ENCODE measurements at regions not wholly inside any gene's neighbourhood (a gene's known extent, or its start where the extent isn't known, plus 50 kb on each side); places are given as distances from the start of the nearest gene placed in this dataset.
A peak's percentile ranks its signal among the peaks of the same experiment; 100 is the strongest.

GRCh38 chr3:24829629-24830229, 335.1 kb upstream of the THRB start:
- no peaks in the 10 kb centered on the region for H3K9me3 ChIP-seq (replicated peaks; ENCODE audit: insufficient read depth, low read length)
- H3K9me2 ChIP-seq (replicated peaks; ENCODE audit: insufficient read depth, low read length), result no peaks in the 10 kb centered on the region
- no peak overlapping the region; the same call in 1 of the 2 replicates for H3K4me3 ChIP-seq (ENCODE audit: low read length)
- H3K79me2 ChIP-seq (ENCODE audit: low read length), result no peaks in the 10 kb centered on the region
- H3K27ac ChIP-seq (ENCODE audit: low read length), result no peak overlapping the region
- H3K36me3 ChIP-seq (replicated peaks; ENCODE audit: insufficient read depth, low read length), result no peaks in the 10 kb centered on the region
- H3F3A ChIP-seq (ENCODE audit: insufficient read depth, low read length), result no peaks in the 10 kb centered on the region
- H3K27me3 ChIP-seq (replicated peaks; ENCODE audit: insufficient read depth, low read length), result no peaks in the 10 kb centered on the region
- peak overlapping the region; percentile 26; the same call in 1 of the 2 replicates for H3K4me2 ChIP-seq (ENCODE audit: low read depth, low read length)
- H3K4me1 ChIP-seq (ENCODE audit: low read length), result no peaks in the 10 kb centered on the region
- H4K20me1 ChIP-seq (ENCODE audit: insufficient read depth, low read length), result no peaks in the 10 kb centered on the region
- no peak for DNase-seq
- 0 out of 2 replicates have a peak overlapping the region, but pooled peaks have one; percentile 42 for H2AFZ ChIP-seq (ENCODE audit: low read length)
- TF ChIP-seq CTCF (IDR thresholded peaks at IDR 0.05; ENCODE audit: low read length) (no peak), EZH2 (optimal IDR thresholded peaks at IDR 0.05; ENCODE audit: low read depth, low read length) (no peak), EZH2phosphoT487 (IDR thresholded peaks at IDR 0.05; ENCODE audit: low read length) (no peak)
- H3K9ac ChIP-seq (ENCODE audit: low read length), result no peak overlapping the region

GRCh38 chr3:24830230-24831152, 335.8 kb upstream of the THRB start:
- H3F3A ChIP-seq (ENCODE audit: insufficient read depth, low read length), result no peaks in the 10 kb centered on the region
- no peaks in the 10 kb centered on the region for H3K27me3 ChIP-seq (replicated peaks; ENCODE audit: insufficient read depth, low read length)
- no peaks in the 10 kb centered on the region for H3K9me2 ChIP-seq (replicated peaks; ENCODE audit: insufficient read depth, low read length)
- no peak overlapping the region; the same call in 1 of the 2 replicates for H3K4me3 ChIP-seq (ENCODE audit: low read length)
- H3K36me3 ChIP-seq (replicated peaks; ENCODE audit: insufficient read depth, low read length), result no peaks in the 10 kb centered on the region
- 0 out of 2 replicates have a peak overlapping the region, but pooled peaks have one; percentile 42 for H2AFZ ChIP-seq (ENCODE audit: low read length)
- H3K4me1 ChIP-seq (ENCODE audit: low read length), result no peaks in the 10 kb centered on the region
- no peaks in the 10 kb centered on the region for H3K79me2 ChIP-seq (ENCODE audit: low read length)
- no peaks in the 10 kb centered on the region for H3K9me3 ChIP-seq (replicated peaks; ENCODE audit: insufficient read depth, low read length)
- DNase-seq, result no peak
- no peaks in the 10 kb centered on the region for H4K20me1 ChIP-seq (ENCODE audit: insufficient read depth, low read length)
- H3K4me2 ChIP-seq (ENCODE audit: low read depth, low read length), result peak overlapping the region; percentile 26; the same call in 1 of the 2 replicates
- TF ChIP-seq CTCF (IDR thresholded peaks at IDR 0.05; ENCODE audit: low read length) (no peak), EZH2phosphoT487 (IDR thresholded peaks at IDR 0.05; ENCODE audit: low read length) (no peak), EZH2 (optimal IDR thresholded peaks at IDR 0.05; ENCODE audit: low read depth, low read length) (no peak)
- H3K9ac ChIP-seq (ENCODE audit: low read length), result no peak overlapping the region
- H3K27ac ChIP-seq (ENCODE audit: low read length), result no peak overlapping the region

GRCh38 chr3:24831221-24831620, 336.6 kb upstream of the THRB start:
- Histone ChIP-seq H2AFZ (ENCODE audit: low read length) (no peak overlapping the region), H3K27ac (ENCODE audit: low read length) (no peak overlapping the region), H3K4me1 (ENCODE audit: low read length) (no peaks in the 10 kb centered on the region), H3F3A (ENCODE audit: insufficient read depth, low read length) (no peaks in the 10 kb centered on the region), H3K4me3 (ENCODE audit: low read length) (no peak overlapping the region), H3K27me3 (replicated peaks; ENCODE audit: insufficient read depth, low read length) (no peaks in the 10 kb centered on the region), H3K9me3 (replicated peaks; ENCODE audit: insufficient read depth, low read length) (no peaks in the 10 kb centered on the region), H3K4me2 (ENCODE audit: low read depth, low read length) (no peak overlapping the region), H3K9ac (ENCODE audit: low read length) (no peak overlapping the region), H4K20me1 (ENCODE audit: insufficient read depth, low read length) (no peaks in the 10 kb centered on the region), H3K9me2 (replicated peaks; ENCODE audit: insufficient read depth, low read length) (no peaks in the 10 kb centered on the region), H3K36me3 (replicated peaks; ENCODE audit: insufficient read depth, low read length) (no peaks in the 10 kb centered on the region), H3K79me2 (ENCODE audit: low read length) (no peaks in the 10 kb centered on the region)
- no peak for TF ChIP-seq CTCF (IDR thresholded peaks at IDR 0.05; ENCODE audit: low read length)
- TF ChIP-seq EZH2phosphoT487 (IDR thresholded peaks at IDR 0.05; ENCODE audit: low read length), result no peak
- no peak for DNase-seq
